SK-N-SH (cell line): ENCODE measurements at regions not wholly inside any gene's neighbourhood (a gene's known extent, or its start where the extent isn't known, plus 50 kb on each side); places are given as distances from the start of the nearest gene placed in this dataset.

Source experiments
- CTCF ChIA-PET: fragments of 300-600, 350-600 bp; formaldehyde crosslinking; extraction: SDS; loops from one replicate; lab custom pipeline; 2021; lab: Yijun Ruan, JAX
- POLR2A ChIA-PET: fragments of 350-600 bp; sonication (Branson Sonifier 250); formaldehyde crosslinking; extraction: SDS; loops from one replicate; lab custom pipeline; 2020; ENCODE audit warnings: antibody characterized with exemption, inconsistent platforms; lab: Yijun Ruan, JAX
- DNase-seq: peaks from one replicate; pipeline ENCODE4 v3.0.0; 2012
- H2AFZ ChIP-seq: fragments of 200-600 bp; sonication (generic); 2 replicates; pipeline ENCODE4 v1.8.1; 2016; ENCODE audit warnings: antibody characterized with exemption, mild to moderate bottlenecking, low read depth
- H3F3A ChIP-seq: fragments of 200-600 bp; sonication (generic); replicated peaks from 2 replicates; pipeline ENCODE3; 2016; ENCODE audit warnings: antibody characterized with exemption, mild to moderate bottlenecking; ENCODE audit not compliant: insufficient read depth
- H3K27ac ChIP-seq, 2 experiments: fragments of 200-500 bp in 1 of 2; fragments of 200-600 bp in 1 of 2; sonication (Bioruptor generic) in 1 of 2; sonication (generic), shearing (Covaris generic) in 1 of 2; 2 replicates each; pipeline versions ENCODE4 v1.5.1 to v1.6.1; 2014 to 2016; ENCODE audit warnings: low read depth in 2 of 2, inconsistent platforms in 1 of 2, low read length in 1 of 2, mild to moderate bottlenecking in 1 of 2, mixed read lengths in 1 of 2
- H3K27me3 ChIP-seq: fragments of 200-600 bp; sonication (generic), shearing (Covaris generic); 2 replicates; pipeline ENCODE4 v1.6.1; 2016; ENCODE audit warnings: mixed run types; ENCODE audit not compliant: insufficient read depth
- H3K36me3 ChIP-seq, 2 experiments: fragments of 200-500 bp in 1 of 2; fragments of 200-600 bp in 1 of 2; sonication (Bioruptor generic) in 1 of 2; sonication (generic) in 1 of 2; replicated peaks in 1 of 2; 2 replicates each; pipeline versions ENCODE3 to v1.5.1; 2014 to 2016; ENCODE audit warnings: low read length in 1 of 2, mild to moderate bottlenecking in 1 of 2; ENCODE audit not compliant: insufficient read depth in 2 of 2, control insufficient read depth in 1 of 2
- H3K4me1 ChIP-seq, 2 experiments: fragments of 200-500 bp in 1 of 2; fragments of 200-600 bp in 1 of 2; sonication (Bioruptor generic) in 1 of 2; sonication (generic), shearing (Covaris generic) in 1 of 2; 2 replicates each; pipeline versions ENCODE4 v1.5.1 to v1.6.1; 2014 to 2016; ENCODE audit warnings: low read depth in 1 of 2, low read length in 1 of 2, mixed run types in 1 of 2; ENCODE audit not compliant: insufficient read depth in 2 of 2, control insufficient read depth in 1 of 2
- H3K4me2 ChIP-seq: fragments of 200-600 bp; sonication (generic), shearing (Covaris generic); 2 replicates; pipeline ENCODE4 v1.6.1; 2017; ENCODE audit warnings: mixed run types
- H3K4me3 ChIP-seq, 2 experiments: fragments of 200-500 bp in 1 of 2; fragments of 200-600 bp in 1 of 2; sonication (Bioruptor generic) in 1 of 2; sonication (generic), shearing (Covaris generic) in 1 of 2; 2 replicates each; pipeline versions ENCODE4 v1.5.1 to v1.8.1; 2014 to 2016; ENCODE audit warnings: low read depth in 2 of 2, inconsistent platforms in 1 of 2, low read length in 1 of 2, mild to moderate bottlenecking in 1 of 2, mixed read lengths in 1 of 2, moderate library complexity in 1 of 2
- H3K79me2 ChIP-seq: fragments of 200-600 bp; sonication (generic); 2 replicates; pipeline ENCODE4 v1.8.1; 2017; ENCODE audit warnings: mild to moderate bottlenecking; ENCODE audit not compliant: insufficient read depth
- H3K9ac ChIP-seq: fragments of 200-600 bp; sonication (generic); 2 replicates; pipeline ENCODE4 v1.6.1; 2017; ENCODE audit warnings: mixed run types
- H3K9me2 ChIP-seq: fragments of 200-600 bp; sonication (generic); 2 replicates; pipeline ENCODE4 v1.6.1; 2017; ENCODE audit warnings: mixed run types
- H3K9me3 ChIP-seq: fragments of 200-600 bp; sonication (generic); 2 replicates; pipeline ENCODE4 v1.6.1; 2017; ENCODE audit warnings: mixed run types, mild to moderate bottlenecking, moderate library complexity
- H4K20me1 ChIP-seq: fragments of 200-600 bp; sonication (generic); 2 replicates; pipeline ENCODE4 v1.6.1; 2017; ENCODE audit warnings: mild to moderate bottlenecking, mixed run types; ENCODE audit not compliant: insufficient read depth
- ELF1 ChIP-seq: IDR thresholded peaks from 2 replicates; pipeline ENCODE4 v1.4.0; 2012
- EP300 ChIP-seq, 2 experiments: IDR thresholded peaks; 2 replicates each; pipeline versions ENCODE4 v1.4.0 to v1.6.1; 2012; ENCODE audit warnings: borderline replicate concordance in 1 of 2, low read depth in 1 of 2, low read length in 1 of 2
- EZH2phosphoT487 ChIP-seq: fragments of 200-600 bp; sonication (generic); IDR thresholded peaks from 2 replicates; pipeline ENCODE4 v1.6.1; 2017; ENCODE audit warnings: low read depth, mixed run types, mild to moderate bottlenecking, antibody characterized with exemption, moderate library complexity, borderline replicate concordance
- FOXJ3 ChIP-seq: sonication (generic); formaldehyde crosslinking; IDR thresholded peaks from 2 replicates; pipeline ENCODE4 v1.5.1; 2020; ENCODE audit warnings: mild to moderate bottlenecking, missing genetic modification reagents
- FOXM1 ChIP-seq: IDR thresholded peaks from 2 replicates; pipeline ENCODE4 v1.4.0; 2012; ENCODE audit warnings: low read depth, mild to moderate bottlenecking
- GABPA ChIP-seq: IDR thresholded peaks from 2 replicates; pipeline ENCODE4 v1.4.0; 2012; ENCODE audit warnings: low read depth, mild to moderate bottlenecking
- GATA2 ChIP-seq: sonication (generic); formaldehyde crosslinking; IDR thresholded peaks from 2 replicates; pipeline ENCODE4 v1.5.0; 2020; ENCODE audit warnings: mild to moderate bottlenecking, missing genetic modification reagents
- JUND ChIP-seq: IDR thresholded peaks from 2 replicates; pipeline ENCODE4 v1.4.0; 2012
- MAX ChIP-seq: IDR thresholded peaks from 2 replicates; pipeline ENCODE4 v1.4.0; 2012; ENCODE audit warnings: low read depth
- MXI1 ChIP-seq: IDR thresholded peaks from 2 replicates; pipeline ENCODE4 v1.6.1; 2012; ENCODE audit warnings: mild to moderate bottlenecking, low read depth, low read length, improper control_type of control experiment
- NFIC ChIP-seq: IDR thresholded peaks from 2 replicates; pipeline ENCODE4 v1.4.0; 2012; ENCODE audit warnings: borderline replicate concordance
- NRF1 ChIP-seq: IDR thresholded peaks from 2 replicates; pipeline ENCODE4 v1.6.1; 2012; ENCODE audit warnings: low read depth, mild to moderate bottlenecking, low read length
- PBX3 ChIP-seq: IDR thresholded peaks from 2 replicates; pipeline ENCODE4; 2012
- POLR2AphosphoS5 ChIP-seq: IDR thresholded peaks from 2 replicates; pipeline ENCODE4 v1.6.1; 2012; ENCODE audit warnings: low read depth, low read length
- RAD21 ChIP-seq: IDR thresholded peaks from 2 replicates; pipeline ENCODE4 v1.6.1; 2012; ENCODE audit warnings: mild to moderate bottlenecking, low read length
- RCOR1 ChIP-seq: fragments of 150-350 bp; IDR thresholded peaks from 2 replicates; pipeline ENCODE4 v1.6.1; 2017; ENCODE audit warnings: antibody characterized with exemption, low read length
- REST ChIP-seq: IDR thresholded peaks from 2 replicates; pipeline ENCODE4 v1.6.1; 2012; ENCODE audit warnings: mild to moderate bottlenecking, low read depth, low read length, moderate library complexity
- RXRA ChIP-seq: IDR thresholded peaks from 2 replicates; pipeline ENCODE4 v1.4.0; 2012; ENCODE audit warnings: low read depth, mild to moderate bottlenecking, borderline replicate concordance
- TCF12 ChIP-seq: IDR thresholded peaks from 2 replicates; pipeline ENCODE4 v1.4.0; 2012
- TEAD4 ChIP-seq: IDR thresholded peaks from 2 replicates; pipeline ENCODE4 v1.4.0; 2012; ENCODE audit warnings: mild to moderate bottlenecking, borderline replicate concordance; ENCODE audit not compliant: insufficient read depth
- WGBS: methylation state at CpG from one replicate; pipeline ENCODE4 v1.1.6; 2017; ENCODE audit warnings: low lambda C conversion rate; 5-methylcytosine and 5-hydroxymethylcytosine counted together

GRCh38 chr15:70339571-70340493 lies 242.1 kb upstream of the TLE3 start:
- Histone ChIP-seq H3K79me2 (no peaks in the 10 kb centered on the region), H3K36me3 (no peaks in the 10 kb centered on the region), H3K27ac (peak overlapping the region; percentile 50 to 100; a peak in 3 of 4 replicates), H3K4me2 (no peak overlapping the region; the same call in 1 of the 2 replicates), H3K9me2 (no peaks in the 10 kb centered on the region), H3K4me1 (peaks cover 0 to 75% of the 10 kb centered on the region in 2 experiments; a peak in 2 of 4 replicates), H3K9ac (no peak overlapping the region), H3K9me3 (no peaks in the 10 kb centered on the region), H2AFZ (peak overlapping the region; percentile 50), H4K20me1 (no peaks in the 10 kb centered on the region), H3K4me3 (no peak overlapping the region), H3K27me3 (no peaks in the 10 kb centered on the region), H3F3A (peaks cover 5% of the 10 kb centered on the region)
- TF ChIP-seq PBX3 (peak; percentile 74), RAD21 (peak; percentile 48), FOXM1 (peak; percentile 65; the same call in 1 of the 2 replicates), NFIC (peak; percentile 88), POLR2AphosphoS5 (peak; percentile 75; the same call in 1 of the 2 replicates), MAX (no peak), TCF12 (peak; percentile 88), REST (no peak), FOXJ3 (CRISPR knock-in tag) (peak; percentile 96), NRF1 (no peak), EZH2phosphoT487 (no peak), TEAD4 (peak; percentile 83), RXRA (peak; percentile 71), RCOR1 (peak; percentile 31), EP300 (IDR thresholded peaks at IDR 0.05; ENCODE audit: borderline replicate concordance in 1 of 2, low read depth in 1 of 2, low read length in 1 of 2) (peak; percentile 80 to 98; a peak in 3 of 4 replicates), ELF1 (no peak), GATA2 (peak; percentile 62; the same call in 1 of the 2 replicates), JUND (peak; percentile 62), MXI1 (peak; percentile 27; the same call in 1 of the 2 replicates), GABPA (no peak)
- DNase-seq: peak; percentile 68
- POLR2A ChIA-PET: interaction anchor here (0.9 to 1.9 kb wide), 10 partner anchors 21 to 243 kb away, joined by 3 to 9 read pairs (median 5); partner anchors contain the start of gene TLE3
- CTCF ChIA-PET: interaction anchor here (0.7 to 1.8 kb wide), 8 partner anchors 19 to 158 kb away, joined by 3 to 7 read pairs (median 4); no protein-coding TSS in a partner anchor
- 38% methylated on average over 10 of the region's 11 CpGs for WGBS
